NCI-H2029 treated with DMSO at 0.1 percent for 48 hours (cell line): ENCODE measurements at regions not wholly inside any gene's neighbourhood (a gene's known extent, or its start where the extent isn't known, plus 50 kb on each side); places are given as distances from the start of the nearest gene placed in this dataset.

ENCODE experiments used
- DNase-seq: peaks from one replicate; lab custom pipeline; 2025; lab: John Stamatoyannopoulos, UW

DNA sequence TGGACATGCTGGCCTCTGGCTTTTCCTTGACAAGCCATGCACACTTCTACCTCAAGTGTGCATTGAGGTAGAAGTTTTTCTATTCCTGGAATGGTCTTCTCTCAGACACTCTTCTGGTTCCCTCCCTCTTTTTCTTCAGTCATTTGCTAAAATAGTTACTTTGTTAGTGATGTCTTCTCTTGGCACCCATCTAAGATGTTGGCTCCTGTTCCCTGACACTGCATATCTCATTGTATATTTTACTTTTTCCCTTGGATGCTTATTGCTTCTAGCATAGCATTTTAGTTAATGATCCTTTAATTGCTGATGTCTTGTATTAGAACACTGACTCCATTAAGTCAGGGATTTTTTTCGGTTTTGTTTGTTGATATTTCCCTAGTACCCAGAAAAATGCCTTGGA is 758.7 kb upstream of the NRSN1 start:
- no peak for DNase-seq

DNA sequence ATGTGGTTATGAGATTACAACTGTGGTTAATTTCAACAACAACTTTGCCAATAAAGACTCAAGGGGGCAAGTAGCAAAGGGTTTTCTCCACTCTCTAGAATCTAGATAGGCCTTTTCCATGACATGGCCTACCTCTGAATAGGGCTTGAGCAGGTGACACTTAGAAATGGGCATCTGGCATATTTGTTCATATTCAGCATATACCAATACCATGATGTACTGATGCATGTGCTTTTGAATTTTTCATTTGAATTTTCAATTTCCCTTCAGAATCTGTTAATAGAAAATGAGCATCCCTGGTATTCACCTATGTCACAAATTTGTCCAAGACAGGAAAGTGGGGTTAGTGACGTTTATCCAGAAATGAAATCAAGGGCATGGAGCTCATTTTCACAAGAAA is 757.5 kb upstream of the NRSN1 start:
- DNase-seq = no peak

DNA sequence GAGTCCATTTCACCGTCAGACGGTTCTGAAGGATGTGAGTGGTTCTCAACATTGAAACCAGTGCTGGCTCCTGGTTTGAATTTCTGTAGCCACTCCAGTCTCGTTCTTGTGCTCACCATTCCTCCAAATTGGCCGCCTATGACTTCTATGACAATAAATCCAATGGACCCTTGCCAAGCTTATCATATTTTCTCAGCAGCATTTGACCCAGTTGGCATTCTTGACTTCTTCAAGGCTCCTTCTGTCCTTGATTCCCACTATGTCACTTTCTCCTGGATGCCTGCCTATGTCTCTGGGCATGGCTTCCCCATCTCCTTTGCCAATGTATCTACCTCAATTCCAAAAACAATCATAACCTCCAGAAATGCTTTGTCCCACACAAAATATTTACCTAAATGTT is 756.0 kb upstream of the NRSN1 start:
- DNase-seq = no peak

DNA sequence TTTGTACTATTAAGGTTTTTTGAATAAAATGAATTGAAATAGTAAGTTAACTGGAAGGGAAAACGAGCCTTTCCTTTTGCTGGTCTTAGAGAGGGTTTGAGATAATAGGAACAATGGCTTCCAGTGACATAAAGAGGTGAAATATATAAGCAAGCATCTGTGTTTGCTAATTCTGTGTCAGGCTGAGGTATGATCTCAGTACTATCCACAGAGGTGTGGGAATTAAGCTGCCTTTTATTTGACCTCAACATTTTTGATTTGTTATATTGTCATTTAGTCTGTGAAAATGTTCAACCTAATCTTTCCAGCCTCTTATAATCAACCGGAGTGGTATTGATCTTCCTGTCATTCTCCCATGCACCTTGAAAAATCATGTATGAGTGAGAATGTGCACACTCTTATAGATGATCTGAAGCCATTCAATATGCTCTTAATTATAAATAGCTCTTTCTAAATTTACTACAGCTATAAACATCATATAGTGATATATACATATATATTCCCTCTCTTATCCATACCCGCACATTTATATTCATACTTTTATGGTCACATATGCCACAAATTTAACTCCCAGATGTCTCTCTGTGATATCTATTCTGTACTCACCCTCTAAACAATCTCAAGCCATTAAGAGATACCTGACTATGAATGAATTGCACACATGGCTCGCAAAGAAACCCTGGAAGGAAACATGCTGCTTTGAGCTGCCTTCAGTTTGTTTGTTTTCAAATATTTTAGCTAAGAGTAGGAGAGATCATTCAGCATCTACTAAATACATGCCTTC is 754.7 kb upstream of the NRSN1 start:
- no peak for DNase-seq

DNA sequence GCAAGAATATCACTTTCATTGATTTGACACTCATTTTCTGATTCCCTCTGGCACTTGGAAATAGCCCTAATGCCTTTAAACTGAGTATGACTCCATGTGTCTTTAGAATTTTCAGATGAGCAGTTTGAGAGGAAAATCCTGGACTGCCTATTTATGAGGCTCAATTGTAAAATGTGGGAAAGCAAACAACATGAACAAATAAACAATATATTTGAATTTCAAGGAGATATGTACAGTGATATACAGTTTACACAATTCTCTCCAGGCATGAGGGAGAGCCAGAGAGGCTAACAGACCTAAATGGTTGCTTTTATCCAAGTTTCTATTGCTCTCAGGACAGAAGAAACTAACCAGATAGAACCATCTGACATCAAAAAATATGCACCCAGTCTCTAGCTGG is 748.2 kb upstream of the NRSN1 start:
- DNase-seq = no peak

DNA sequence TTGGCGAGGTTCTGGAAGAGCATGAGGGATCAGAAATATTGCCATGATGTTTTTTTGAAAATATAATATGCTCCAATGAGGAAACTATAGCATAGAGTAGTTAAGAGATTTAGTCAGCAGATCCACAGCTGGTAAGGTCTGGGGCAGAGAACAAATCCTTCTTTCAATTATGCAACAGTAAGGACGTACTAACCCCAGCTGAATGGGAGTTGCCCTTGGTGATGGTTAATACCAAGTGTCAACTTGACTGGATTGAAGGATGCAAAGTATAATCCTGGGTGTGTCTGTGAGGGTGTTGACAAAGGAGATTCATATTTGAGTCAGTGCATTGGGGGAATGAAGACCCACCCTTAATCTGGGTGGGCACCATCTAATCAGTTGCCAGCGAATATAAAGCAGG is 745.5 kb upstream of the NRSN1 start:
- no peak for DNase-seq

DNA sequence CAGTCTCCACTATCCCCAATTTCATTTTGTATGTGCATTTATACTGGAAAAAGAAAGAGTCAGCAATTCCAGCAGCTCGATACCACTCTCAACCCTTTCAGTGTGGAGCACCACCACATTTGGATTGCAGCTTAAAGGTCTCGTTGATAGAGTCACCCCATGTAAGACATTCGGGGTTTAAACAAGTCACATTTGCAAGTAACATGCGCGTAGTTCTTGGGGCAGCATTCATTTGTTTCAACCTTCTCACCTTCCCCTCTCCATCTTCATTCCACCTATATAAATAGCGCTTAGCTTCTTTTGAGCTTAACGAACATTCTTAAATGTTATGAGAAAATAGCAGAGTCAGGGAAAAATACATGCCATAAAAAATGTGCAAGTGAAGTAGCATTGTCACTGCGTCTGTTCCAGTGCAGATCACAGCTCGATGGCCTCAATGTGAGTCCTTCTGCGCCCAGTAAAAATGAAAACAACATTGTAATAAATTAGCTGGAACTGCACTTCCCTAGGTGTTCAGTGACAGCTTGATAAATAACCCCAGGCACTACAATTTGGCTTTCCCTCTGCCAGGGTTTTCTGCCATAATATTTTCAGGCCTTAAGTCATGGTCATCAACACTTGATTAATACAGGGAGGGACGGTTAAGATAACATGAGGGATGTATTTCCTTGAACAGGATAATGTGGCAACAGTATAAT is 737.8 kb upstream of the NRSN1 start:
- no peak for DNase-seq

DNA sequence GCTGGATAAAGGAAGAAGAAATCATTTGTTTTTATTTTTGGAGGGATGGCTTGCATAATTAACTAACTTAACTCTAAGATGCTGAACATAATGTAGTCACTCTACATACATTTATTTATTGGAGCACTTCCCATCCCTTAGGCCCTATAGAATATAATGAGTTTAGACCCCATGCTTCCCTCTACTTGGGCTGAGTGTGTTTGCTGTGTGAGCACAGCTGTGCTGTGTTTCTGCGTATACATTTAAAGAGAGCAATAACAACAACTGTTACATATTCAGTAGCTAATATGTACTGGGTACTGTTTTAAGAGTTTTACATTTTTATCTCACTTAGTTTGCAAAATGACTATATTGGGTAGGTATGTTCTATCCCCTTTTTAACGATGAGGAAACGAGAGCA is 736.6 kb upstream of the NRSN1 start:
- no peak for DNase-seq

DNA sequence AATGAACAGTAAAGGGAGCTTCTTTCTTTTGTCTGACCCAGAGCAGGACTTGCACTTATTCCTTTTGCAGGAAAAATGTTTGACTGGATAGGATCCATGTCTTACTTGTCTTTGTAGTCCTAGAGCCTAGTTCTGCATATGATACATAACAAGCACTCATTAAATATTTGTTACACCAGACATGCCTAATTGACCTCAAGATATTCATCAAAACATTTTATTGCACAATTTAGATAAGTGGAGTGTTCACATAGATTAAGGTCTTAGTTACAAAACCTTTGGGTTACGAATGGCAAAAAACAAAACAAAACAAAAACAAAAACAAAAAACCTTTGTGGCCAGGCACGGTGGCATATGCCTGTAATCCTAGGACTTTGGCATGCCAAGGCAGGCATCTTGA is 735.8 kb upstream of the NRSN1 start:
- DNase-seq = no peak

DNA sequence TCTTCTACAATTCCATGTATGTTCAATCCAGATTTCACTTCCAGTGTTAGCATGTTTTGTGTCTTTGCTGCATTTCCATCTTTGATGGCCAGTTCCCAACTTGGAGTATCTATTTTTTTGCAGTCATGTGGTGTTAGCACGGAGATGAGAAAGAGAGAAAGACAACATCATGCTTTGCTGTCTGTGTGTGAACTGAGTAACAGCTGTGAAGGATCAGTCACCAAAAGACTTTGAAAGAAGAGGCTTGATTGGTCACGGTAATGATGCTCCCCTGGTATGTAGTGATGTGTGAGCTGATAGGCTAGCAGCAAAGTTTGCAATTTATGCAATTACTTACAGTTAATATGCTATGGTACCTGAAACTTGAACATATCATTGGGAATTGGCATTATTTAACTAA is 731.3 kb upstream of the NRSN1 start:
- DNase-seq = no peak

DNA sequence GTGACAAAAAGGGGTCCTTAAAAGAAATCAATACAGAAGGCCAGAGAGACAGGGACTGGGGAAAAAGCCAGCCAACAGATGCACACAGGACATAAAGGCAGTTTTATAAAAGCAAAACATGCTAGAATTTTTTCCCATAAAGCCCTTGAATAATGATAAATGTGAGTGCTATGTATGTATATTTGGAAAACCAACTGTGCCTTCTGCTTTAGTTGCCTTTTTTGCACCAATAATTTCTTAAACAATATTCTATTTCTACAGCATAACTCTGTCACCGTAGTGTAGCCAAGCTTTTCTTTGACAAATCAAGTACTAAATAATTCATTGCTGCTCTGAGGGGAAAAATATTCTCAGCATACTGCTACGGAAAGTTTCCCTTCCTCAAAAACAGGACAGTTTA is 730.6 kb upstream of the NRSN1 start:
- no peak for DNase-seq

DNA sequence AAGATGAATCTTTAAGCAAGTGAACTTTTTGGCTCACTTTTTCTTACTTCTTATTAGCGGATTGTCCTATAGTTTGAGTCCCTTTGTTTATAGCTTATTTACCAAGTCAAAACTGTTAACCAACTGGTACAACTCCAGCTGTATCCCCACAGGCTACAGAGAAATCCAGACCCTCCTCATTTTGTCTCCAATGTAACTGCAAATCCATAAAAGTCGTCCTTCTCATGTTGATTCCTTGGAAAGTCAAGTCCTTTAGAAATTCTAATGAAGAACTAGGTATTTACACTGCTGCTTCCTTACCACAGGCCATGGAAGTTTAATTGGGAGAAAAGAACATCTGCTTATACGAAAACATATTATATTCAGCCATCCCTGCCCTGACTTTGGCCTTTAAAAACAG is 729.1 kb upstream of the NRSN1 start:
- DNase-seq = no peak

DNA sequence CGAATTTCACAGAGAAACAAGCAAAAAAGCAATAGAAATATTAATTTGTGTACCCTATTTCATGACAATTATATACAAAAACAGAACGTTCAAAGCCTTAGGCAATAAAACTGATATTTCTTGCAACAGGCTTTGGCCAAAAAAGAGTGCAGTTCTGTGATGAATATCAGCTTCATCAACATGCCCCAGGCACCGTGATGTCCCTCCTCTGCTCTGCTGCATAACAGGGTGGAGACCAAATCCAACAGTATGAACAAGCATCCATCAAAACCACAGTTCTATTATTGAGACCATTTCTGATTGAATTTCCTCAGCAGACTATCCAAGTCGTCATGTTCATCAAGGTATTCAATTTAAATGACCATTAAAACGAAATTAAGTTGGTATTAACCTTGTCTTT is 722.6 kb upstream of the NRSN1 start:
- DNase-seq = no peak

DNA sequence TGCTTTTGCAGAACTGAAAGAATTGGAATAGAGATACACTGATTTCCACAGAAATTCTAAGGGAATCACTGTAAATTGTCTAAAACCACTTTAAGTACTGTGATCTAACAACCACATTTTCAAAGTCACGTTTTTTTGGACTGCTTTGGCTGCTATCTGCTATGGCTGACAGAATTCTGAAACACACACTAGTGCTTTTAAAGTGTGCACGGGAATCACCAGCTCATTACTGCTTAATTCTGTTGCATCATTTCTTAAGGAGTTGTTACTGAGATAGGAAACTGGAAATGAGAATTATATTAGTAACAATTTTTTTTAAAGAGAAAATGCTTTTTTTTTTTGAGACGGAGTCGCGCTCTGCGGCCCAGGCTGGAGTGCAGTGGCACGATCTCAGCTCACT is 716.5 kb upstream of the NRSN1 start:
- DNase-seq = no peak

DNA sequence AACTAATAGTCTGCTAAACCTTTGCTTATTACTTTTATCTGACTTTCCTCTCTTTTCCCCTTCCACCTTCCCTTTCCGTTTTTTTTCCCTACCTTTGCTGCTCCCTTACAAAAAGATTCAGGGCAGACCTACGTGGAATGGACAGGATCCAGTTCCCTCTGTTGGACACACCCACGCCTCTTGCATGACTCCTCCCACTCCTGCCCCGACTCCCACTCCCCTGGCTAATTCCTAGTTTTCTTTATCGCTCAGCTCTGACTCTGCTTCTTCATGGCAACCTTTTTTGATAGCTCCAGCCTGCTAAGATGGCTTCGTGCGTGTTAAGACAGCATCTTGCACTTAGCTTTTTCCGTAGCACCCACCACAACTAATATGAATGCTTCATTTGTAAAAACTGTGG is 715.6 kb upstream of the NRSN1 start:
- DNase-seq = no peak

DNA sequence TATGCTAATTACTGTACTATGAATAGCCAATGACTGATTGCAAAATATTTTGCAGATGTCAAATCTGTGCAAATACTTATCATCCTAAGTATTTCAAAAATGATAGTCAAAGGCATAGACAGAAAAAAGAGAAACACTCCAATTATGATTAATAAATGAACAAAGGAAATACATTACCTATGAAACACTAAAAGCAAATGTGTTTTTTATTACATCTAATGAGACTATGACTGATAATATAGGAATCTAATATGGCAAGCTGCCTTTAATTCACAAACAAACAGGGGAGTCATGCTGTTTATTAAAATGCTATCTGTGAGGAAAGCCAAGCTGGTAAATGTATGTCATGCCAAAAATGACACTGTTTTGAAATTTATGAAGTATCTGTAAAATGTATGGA is 713.2 kb upstream of the NRSN1 start:
- no peak for DNase-seq

DNA sequence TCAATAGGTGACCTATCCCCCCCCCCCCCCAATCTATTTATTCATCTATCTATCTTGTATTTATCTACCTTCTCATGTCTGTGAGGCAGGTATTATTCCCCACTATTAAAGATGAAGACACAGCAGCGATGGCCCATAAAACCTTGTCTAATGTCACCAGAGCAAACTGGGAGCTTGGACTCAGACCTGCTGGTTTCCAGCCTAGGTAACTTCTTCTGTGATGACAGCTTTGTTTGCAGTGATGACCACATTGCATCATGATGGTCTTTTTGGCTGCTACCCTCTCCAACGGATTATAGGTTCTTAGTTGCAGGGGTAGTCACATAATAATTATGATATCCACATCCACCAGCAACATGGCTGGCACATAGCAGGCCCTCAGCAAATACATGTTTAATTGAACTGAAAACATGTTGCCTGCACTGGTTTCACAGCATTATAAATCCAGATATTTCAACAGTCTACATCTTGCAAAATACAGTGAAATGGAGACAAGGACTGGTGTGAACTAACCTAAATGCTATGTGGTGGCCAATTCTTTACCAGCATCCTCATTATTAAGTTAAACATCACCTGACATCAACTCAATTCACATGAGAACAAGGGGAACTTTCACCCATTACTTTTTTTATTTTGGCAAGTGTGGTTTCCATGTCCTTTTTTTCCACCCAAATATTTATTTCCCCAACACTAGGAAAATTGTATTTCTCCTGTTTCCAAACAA is 712.5 kb upstream of the NRSN1 start:
- no peak for DNase-seq

DNA sequence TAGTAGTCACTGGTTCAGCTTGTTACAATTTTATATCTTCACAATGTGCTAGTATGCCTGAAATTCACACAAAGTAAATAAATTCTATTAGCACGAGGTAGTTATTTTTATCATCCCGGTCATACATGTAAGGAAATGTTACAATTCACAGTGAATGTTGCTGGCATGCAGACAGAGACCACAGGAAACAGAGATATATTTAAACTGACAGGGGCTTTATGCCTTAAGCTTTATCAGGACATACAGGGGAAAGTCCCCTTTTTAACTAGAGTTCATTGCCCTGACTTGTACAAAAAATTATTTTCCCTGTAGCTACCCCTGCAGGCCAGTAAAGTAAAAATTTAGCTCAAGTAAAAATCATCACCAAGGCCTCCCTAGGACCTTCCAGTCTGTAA is 712.0 kb upstream of the NRSN1 start:
- DNase-seq = no peak

DNA sequence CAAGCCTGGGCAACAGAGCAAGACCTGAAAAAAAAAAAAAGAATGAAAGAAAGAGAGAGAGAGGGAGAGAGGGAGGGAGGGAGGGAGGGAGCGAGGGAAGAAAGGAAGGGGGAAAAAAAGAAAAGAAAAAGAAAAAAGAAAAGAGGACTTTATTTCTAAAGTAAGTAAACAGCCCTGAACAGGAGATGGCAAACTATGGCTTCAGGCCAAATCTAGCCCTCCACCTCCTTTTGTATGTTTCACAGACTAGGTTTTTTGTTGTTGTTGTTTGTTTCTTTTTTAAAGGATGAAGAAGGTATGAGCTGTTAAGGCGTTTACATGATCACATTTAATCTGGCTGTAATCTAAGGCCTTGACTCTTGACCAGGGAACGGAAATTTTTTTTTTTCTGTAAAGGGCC is 711.1 kb upstream of the NRSN1 start:
- no peak for DNase-seq

DNA sequence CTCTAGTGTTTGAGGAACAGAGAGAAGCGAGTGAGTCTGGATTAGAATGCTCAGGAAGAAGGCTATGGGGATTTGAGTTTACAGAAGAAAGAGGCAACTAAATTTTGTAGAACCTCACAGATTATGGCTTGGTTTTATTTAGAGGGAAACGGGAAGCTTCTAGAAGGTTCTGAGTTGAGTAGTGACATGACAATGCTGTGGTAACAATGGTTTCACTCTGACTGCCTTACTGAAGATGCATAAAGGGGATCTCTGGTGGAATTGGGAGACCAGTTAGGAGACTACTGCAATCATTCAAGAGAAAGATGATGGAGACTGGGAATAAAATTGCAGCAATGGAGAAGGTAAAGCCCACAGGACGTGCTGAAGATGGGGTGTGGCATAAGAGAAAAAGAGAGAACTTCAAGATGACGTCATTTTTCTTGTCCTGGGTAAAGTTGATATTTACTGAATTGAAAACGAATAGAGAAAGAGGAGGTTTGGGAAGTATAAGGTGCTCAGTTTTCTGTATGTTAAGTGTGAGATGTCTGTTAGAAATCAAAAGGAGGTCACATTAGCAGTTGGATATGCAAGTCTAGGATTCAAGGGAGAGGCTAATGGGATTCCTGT is 710.1 kb upstream of the NRSN1 start:
- no peak for DNase-seq

DNA sequence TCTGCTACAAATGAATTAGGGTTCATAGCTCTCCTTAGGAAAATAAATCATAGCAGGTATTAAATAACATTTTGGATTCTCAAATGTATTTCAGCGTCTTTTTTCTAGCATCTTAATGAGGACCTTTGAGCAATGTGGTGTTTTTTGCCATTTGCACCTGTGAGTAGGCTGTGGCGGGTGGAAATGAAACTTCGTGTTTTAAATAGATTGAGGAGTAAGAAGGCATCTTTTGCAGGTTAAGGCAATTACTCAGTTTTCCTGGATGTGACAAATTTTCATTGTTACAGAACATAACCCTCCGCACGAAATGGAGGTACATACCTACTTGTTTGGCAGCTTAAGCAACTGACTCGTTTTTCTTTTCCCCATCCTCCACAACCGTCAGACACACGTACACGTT is 708.9 kb upstream of the NRSN1 start:
- no peak for DNase-seq

DNA sequence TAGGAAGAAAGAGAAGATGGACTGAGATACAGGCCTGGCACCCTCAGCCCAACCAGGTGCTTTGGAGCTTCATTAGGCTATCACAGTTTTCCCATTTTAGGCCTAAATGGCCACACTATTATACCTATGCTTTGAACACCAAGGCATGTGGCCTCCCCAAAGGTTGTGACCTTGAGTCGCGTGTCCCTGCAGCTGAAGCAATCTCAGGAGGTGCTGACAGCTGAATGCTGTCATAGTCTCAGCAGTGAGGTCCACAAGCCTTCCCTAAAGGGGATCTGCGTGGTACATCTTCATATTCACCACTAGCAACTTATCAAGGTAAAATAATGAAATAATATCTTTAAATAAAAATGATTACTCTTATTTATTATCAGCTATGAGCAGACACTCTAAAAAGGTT is 707.9 kb upstream of the NRSN1 start:
- no peak for DNase-seq

DNA sequence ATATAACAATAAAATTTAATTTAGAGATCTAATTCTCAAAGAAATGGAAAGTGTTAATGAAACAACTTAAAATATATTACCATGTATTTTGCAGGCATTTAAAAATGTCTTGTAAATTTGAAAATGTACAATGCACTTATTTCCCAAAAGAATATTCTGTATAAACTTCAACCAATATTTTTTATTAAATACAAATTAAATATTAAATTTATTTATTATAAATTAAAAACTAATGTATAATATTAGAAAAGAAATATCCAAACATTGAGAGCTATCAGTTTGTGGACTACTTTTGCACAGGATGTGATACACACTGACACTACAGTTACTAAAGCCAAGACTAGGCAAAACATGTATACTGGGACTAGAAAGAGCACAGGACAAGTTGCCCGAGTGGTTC is 707.0 kb upstream of the NRSN1 start:
- no peak for DNase-seq
